Fibroblast of lung (primary cell): ENCODE measurements at regions not wholly inside any gene's neighbourhood (a gene's known extent, or its start where the extent isn't known, plus 50 kb on each side); places are given as distances from the start of the nearest gene placed in this dataset.

Source experiments
- DNase-seq, 2 donors: peaks; one replicate each; pipeline versions ENCODE4 v3.0.0 to v3.0.0-alpha.2; 2010; ENCODE audit warnings: low read depth in 2 of 2
- H2AFZ ChIP-seq: 2 replicates; pipeline ENCODE4 v1.5.1; 2012; ENCODE audit warnings: low read length, control low read depth, inconsistent platforms
- H3K27ac ChIP-seq: 2 replicates; pipeline ENCODE4 v1.5.1; 2011; ENCODE audit warnings: low read length, control low read depth; ENCODE audit not compliant: insufficient read depth
- H3K27me3 ChIP-seq: 2 replicates; pipeline ENCODE4 v1.5.1; 2011; ENCODE audit warnings: mild to moderate bottlenecking, low read length; ENCODE audit not compliant: control insufficient read depth, insufficient read depth
- H3K36me3 ChIP-seq: 2 replicates; pipeline ENCODE4 v1.5.1; 2011; ENCODE audit warnings: low read length; ENCODE audit not compliant: control insufficient read depth, insufficient read depth
- H3K4me1 ChIP-seq: 2 replicates; pipeline ENCODE4 v1.5.1; 2011; ENCODE audit warnings: low read length; ENCODE audit not compliant: control insufficient read depth, insufficient read depth; ENCODE audit errors: extremely low read depth
- H3K4me2 ChIP-seq: 2 replicates; pipeline ENCODE4 v1.5.1; 2011; ENCODE audit warnings: low read length, control low read depth; ENCODE audit not compliant: insufficient read depth; ENCODE audit errors: extremely low read depth
- H3K4me3 ChIP-seq, 4 experiments: fragments of 200-600 bp in 1 of 4; sonication (generic) in 1 of 4; replicated peaks in 1 of 4; 2 replicates each; pipeline ENCODE4 v1.5.1; 2011 to 2016; ENCODE audit warnings: low read length in 4 of 4, low read depth in 3 of 4, mild to moderate bottlenecking in 3 of 4, control low read depth in 2 of 4, inconsistent platforms in 1 of 4, mixed read lengths in 1 of 4; ENCODE audit not compliant: insufficient read depth in 1 of 4; ENCODE audit errors: control extremely low read depth in 1 of 4
- H3K79me2 ChIP-seq: 2 replicates; pipeline ENCODE4 v1.5.1; 2012; ENCODE audit warnings: mild to moderate bottlenecking, low read length, inconsistent platforms; ENCODE audit not compliant: control insufficient read depth, insufficient read depth
- H3K9ac ChIP-seq: 2 replicates; pipeline ENCODE4 v1.5.1; 2011; ENCODE audit warnings: mild to moderate bottlenecking, low read length, control low read depth; ENCODE audit not compliant: insufficient read depth
- H3K9me3 ChIP-seq: 2 replicates; pipeline ENCODE4 v1.5.1; 2012; ENCODE audit warnings: low read depth, low read length; ENCODE audit not compliant: control insufficient read depth, insufficient read depth
- H4K20me1 ChIP-seq: 2 replicates; pipeline ENCODE4 v1.5.1; 2011; ENCODE audit warnings: low read length; ENCODE audit not compliant: control insufficient read depth, insufficient read depth; ENCODE audit errors: extremely low read depth
- EZH2 ChIP-seq: IDR thresholded peaks from 2 replicates; pipeline ENCODE4 v1.5.1; 2012; ENCODE audit warnings: low read length, control low read depth, mild to moderate bottlenecking; ENCODE audit errors: missing control alignments
- TF ChIP-seq, protein P1 (sequence below), 2 donors: IDR thresholded peaks in 1 of 2; conservative IDR thresholded peaks in 1 of 2; 1 replicate in 1 of 2; 2 replicates in 1 of 2; pipeline ENCODE4 v1.5.1; 2011 to 2012; ENCODE audit warnings: low read length in 2 of 2, control low read depth in 1 of 2, inconsistent platforms in 1 of 2, low read depth in 1 of 2, mild to moderate bottlenecking in 1 of 2

DNA sequence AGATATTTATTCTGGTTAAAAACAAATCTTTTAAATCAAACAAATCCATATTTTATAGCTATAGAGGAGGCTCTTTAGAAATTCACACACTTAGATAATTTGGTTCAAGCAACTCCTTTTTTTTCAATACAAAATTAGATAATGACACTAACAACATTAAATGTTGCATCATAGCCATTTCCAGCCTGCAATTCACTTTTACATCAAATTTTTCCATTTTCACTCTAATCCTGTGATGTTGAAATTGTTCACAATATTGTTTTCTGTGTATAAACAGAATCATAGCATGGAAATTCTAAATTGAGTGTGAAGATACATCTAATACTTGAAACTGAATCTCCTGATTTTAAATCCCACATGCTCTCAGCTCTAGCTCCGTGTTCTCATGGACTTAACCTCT, 482.6 kb downstream of the INHBA start:
- Histone ChIP-seq H3K9me3 (no peaks in the 10 kb centered on the region), H4K20me1 (no peaks in the 10 kb centered on the region), H3K4me3 (no peak overlapping the region), H3K79me2 (no peaks in the 10 kb centered on the region), H3K4me1 (no peaks in the 10 kb centered on the region), H2AFZ (no peak overlapping the region), H3K4me2 (no peak overlapping the region), H3K27me3 (no peaks in the 10 kb centered on the region), H3K27ac (no peak overlapping the region), H3K36me3 (no peaks in the 10 kb centered on the region), H3K9ac (no peak overlapping the region)
- TF ChIP-seq, protein P1, sequence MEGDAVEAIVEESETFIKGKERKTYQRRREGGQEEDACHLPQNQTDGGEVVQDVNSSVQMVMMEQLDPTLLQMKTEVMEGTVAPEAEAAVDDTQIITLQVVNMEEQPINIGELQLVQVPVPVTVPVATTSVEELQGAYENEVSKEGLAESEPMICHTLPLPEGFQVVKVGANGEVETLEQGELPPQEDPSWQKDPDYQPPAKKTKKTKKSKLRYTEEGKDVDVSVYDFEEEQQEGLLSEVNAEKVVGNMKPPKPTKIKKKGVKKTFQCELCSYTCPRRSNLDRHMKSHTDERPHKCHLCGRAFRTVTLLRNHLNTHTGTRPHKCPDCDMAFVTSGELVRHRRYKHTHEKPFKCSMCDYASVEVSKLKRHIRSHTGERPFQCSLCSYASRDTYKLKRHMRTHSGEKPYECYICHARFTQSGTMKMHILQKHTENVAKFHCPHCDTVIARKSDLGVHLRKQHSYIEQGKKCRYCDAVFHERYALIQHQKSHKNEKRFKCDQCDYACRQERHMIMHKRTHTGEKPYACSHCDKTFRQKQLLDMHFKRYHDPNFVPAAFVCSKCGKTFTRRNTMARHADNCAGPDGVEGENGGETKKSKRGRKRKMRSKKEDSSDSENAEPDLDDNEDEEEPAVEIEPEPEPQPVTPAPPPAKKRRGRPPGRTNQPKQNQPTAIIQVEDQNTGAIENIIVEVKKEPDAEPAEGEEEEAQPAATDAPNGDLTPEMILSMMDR (conservative IDR thresholded peaks at IDR 0.05 in 1 of 2, IDR thresholded peaks at IDR 0.05 in 1 of 2; ENCODE audit: low read depth in 1 of 2, low read length in 2 of 2), result no peak
- no peak for TF ChIP-seq EZH2
- peak in 1 of 2 donors; percentile 15 for DNase-seq

DNA sequence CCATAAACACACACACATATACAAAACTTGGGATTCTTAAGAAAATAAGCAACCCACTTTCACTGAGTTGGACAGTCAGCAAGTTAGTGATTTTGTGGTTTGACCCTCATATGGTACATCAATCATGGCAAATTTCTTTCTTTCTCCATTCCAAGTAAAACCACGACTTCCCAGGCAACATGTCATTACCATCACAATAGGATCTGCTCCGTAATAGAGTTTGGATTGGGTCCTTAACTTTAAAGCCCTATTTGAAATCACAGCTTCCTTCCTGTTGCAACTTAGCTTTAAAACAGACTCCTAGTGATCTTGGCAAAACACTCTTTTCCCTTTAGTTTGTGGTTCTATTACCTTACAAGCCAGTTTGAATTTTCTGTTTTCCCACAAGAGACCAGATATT, 483.6 kb downstream of the INHBA start:
- TF ChIP-seq, protein P1 (conservative IDR thresholded peaks at IDR 0.05 in 1 of 2, IDR thresholded peaks at IDR 0.05 in 1 of 2; ENCODE audit: low read depth in 1 of 2, low read length in 2 of 2), result no peak
- no peak for TF ChIP-seq EZH2
- no peaks in the 10 kb centered on the region for H3K27me3 ChIP-seq
- no peak overlapping the region for H3K4me2 ChIP-seq
- H3K36me3 ChIP-seq, result no peaks in the 10 kb centered on the region
- no peaks in the 10 kb centered on the region for H4K20me1 ChIP-seq
- no peak overlapping the region for H3K9ac ChIP-seq
- peak overlapping the region; percentile 12 for H2AFZ ChIP-seq
- H3K4me3 ChIP-seq, result no peak overlapping the region
- H3K9me3 ChIP-seq, result no peaks in the 10 kb centered on the region
- H3K27ac ChIP-seq, result no peak overlapping the region
- no peaks in the 10 kb centered on the region for H3K79me2 ChIP-seq
- no peaks in the 10 kb centered on the region for H3K4me1 ChIP-seq
- peak; percentile 89 to 90 for DNase-seq

DNA sequence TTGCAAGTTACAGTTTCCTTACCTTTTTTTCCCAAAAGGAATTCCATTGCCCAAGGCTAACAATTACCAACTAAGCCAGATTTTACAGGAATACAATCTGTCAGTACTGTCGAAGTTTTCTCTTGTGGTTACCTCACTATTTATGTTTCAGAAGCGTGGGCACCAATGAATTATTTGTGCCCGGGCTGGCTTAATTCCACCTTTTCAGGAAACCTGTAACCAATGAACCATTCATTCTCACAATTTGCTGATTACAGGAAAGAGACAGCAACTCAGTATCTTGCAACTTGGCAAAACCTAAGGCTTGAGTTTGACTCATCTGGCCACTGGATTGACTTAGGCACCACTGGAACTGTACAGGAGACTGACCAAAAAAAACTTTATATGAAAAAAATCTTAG, 485.6 kb downstream of the INHBA start:
- no peak overlapping the region for H3K27ac ChIP-seq
- no peaks in the 10 kb centered on the region for H3K4me1 ChIP-seq
- no peak overlapping the region for H2AFZ ChIP-seq
- H3K36me3 ChIP-seq, result no peaks in the 10 kb centered on the region
- H3K79me2 ChIP-seq, result no peaks in the 10 kb centered on the region
- no peaks in the 10 kb centered on the region for H3K9me3 ChIP-seq
- no peak overlapping the region for H3K4me2 ChIP-seq
- no peak overlapping the region for H3K4me3 ChIP-seq
- TF ChIP-seq, protein P1 (conservative IDR thresholded peaks at IDR 0.05 in 1 of 2, IDR thresholded peaks at IDR 0.05 in 1 of 2; ENCODE audit: low read depth in 1 of 2, low read length in 2 of 2), result no peak
- no peak for TF ChIP-seq EZH2
- DNase-seq, result peak in 1 of 2 donors; percentile 49
- no peak overlapping the region for H3K9ac ChIP-seq
- no peaks in the 10 kb centered on the region for H4K20me1 ChIP-seq
- H3K27me3 ChIP-seq, result no peaks in the 10 kb centered on the region
